ENCODE measurements at regions not wholly inside any gene's neighbourhood (a gene's known extent, or its start where the extent isn't known, plus 50 kb on each side); places are given as distances from the start of the nearest gene placed in this dataset.

- H3K4me1 ChIP-seq (ENCODE audit: insufficient read depth, insufficient read length), result no peaks in the 10 kb centered on the region
- no peak overlapping the region for H3K9ac ChIP-seq (ENCODE audit: insufficient read length, low read depth)
- no peaks in the 10 kb centered on the region for H3K36me3 ChIP-seq (ENCODE audit: insufficient read depth, insufficient read length, low read length)
- H3K4me3 ChIP-seq (ENCODE audit: insufficient read length, low read depth), result no peak overlapping the region
- H3K27me3 ChIP-seq (ENCODE audit: insufficient read depth, insufficient read length), result peaks cover 4% of the 10 kb centered on the region
- no peak for DNase-seq (ENCODE audit: low read depth, low spot score)
- peaks cover 23% of the 10 kb centered on the region for H3K9me3 ChIP-seq (ENCODE audit: insufficient read depth, low read length)
- TF ChIP-seq YY1 (IDR thresholded peaks at IDR 0.05; ENCODE audit: insufficient read depth, insufficient read length), result no peak
- no peak for TF ChIP-seq ZNF274 (IDR thresholded peaks at IDR 0.05; ENCODE audit: low read depth, low read length)
- no peak for TF ChIP-seq SUZ12 (IDR thresholded peaks at IDR 0.05; ENCODE audit: extremely low read depth, insufficient read depth, insufficient read length)
Observed at GRCh38 chr10:78830976-78831375, 237.8 kb upstream of the ZMIZ1 start.

GRCh38 chr10:78831461-78831860, 237.3 kb upstream of the ZMIZ1 start:
- H3K4me3 ChIP-seq (ENCODE audit: insufficient read length, low read depth), result no peak overlapping the region
- DNase-seq (ENCODE audit: low read depth, low spot score), result no peak
- H3K4me1 ChIP-seq (ENCODE audit: insufficient read depth, insufficient read length), result no peaks in the 10 kb centered on the region
- H3K36me3 ChIP-seq (ENCODE audit: insufficient read depth, insufficient read length, low read length), result no peaks in the 10 kb centered on the region
- H3K27me3 ChIP-seq (ENCODE audit: insufficient read depth, insufficient read length), result peaks cover 4% of the 10 kb centered on the region
- no peak for TF ChIP-seq ZNF274 (IDR thresholded peaks at IDR 0.05; ENCODE audit: low read depth, low read length)
- no peak for TF ChIP-seq SUZ12 (IDR thresholded peaks at IDR 0.05; ENCODE audit: extremely low read depth, insufficient read depth, insufficient read length)
- no peak for TF ChIP-seq YY1 (IDR thresholded peaks at IDR 0.05; ENCODE audit: insufficient read depth, insufficient read length)
- peaks cover 23% of the 10 kb centered on the region for H3K9me3 ChIP-seq (ENCODE audit: insufficient read depth, low read length)
- H3K9ac ChIP-seq (ENCODE audit: insufficient read length, low read depth), result no peak overlapping the region

GRCh38 chr10:78832281-78832680, 236.5 kb upstream of the ZMIZ1 start:
- no peak overlapping the region for H3K9ac ChIP-seq (ENCODE audit: insufficient read length, low read depth)
- no peaks in the 10 kb centered on the region for H3K4me1 ChIP-seq (ENCODE audit: insufficient read depth, insufficient read length)
- H3K9me3 ChIP-seq (ENCODE audit: insufficient read depth, low read length), result peaks cover 23% of the 10 kb centered on the region
- DNase-seq (ENCODE audit: low read depth, low spot score), result no peak
- H3K36me3 ChIP-seq (ENCODE audit: insufficient read depth, insufficient read length, low read length), result no peaks in the 10 kb centered on the region
- H3K27me3 ChIP-seq (ENCODE audit: insufficient read depth, insufficient read length), result peaks cover 4% of the 10 kb centered on the region
- TF ChIP-seq YY1 (IDR thresholded peaks at IDR 0.05; ENCODE audit: insufficient read depth, insufficient read length) (no peak), ZNF274 (IDR thresholded peaks at IDR 0.05; ENCODE audit: low read depth, low read length) (no peak), SUZ12 (IDR thresholded peaks at IDR 0.05; ENCODE audit: extremely low read depth, insufficient read depth, insufficient read length) (no peak)
- H3K4me3 ChIP-seq (ENCODE audit: insufficient read length, low read depth), result no peak overlapping the region

GRCh38 chr10:78838141-78838657, 230.6 kb upstream of the ZMIZ1 start:
- Histone ChIP-seq H3K27me3 (ENCODE audit: insufficient read depth, insufficient read length) (peaks cover 4% of the 10 kb centered on the region), H3K4me1 (ENCODE audit: insufficient read depth, insufficient read length) (no peaks in the 10 kb centered on the region), H3K4me3 (ENCODE audit: insufficient read length, low read depth) (no peak overlapping the region), H3K9ac (ENCODE audit: insufficient read length, low read depth) (no peak overlapping the region), H3K36me3 (ENCODE audit: insufficient read depth, insufficient read length, low read length) (no peaks in the 10 kb centered on the region), H3K9me3 (ENCODE audit: insufficient read depth, low read length) (peaks cover 22% of the 10 kb centered on the region)
- no peak for TF ChIP-seq YY1 (IDR thresholded peaks at IDR 0.05; ENCODE audit: insufficient read depth, insufficient read length)
- DNase-seq (ENCODE audit: low read depth, low spot score), result no peak

GRCh38 chr10:78843495-78843894, 225.3 kb upstream of the ZMIZ1 start:
- H3K9me3 ChIP-seq (ENCODE audit: insufficient read depth, low read length), result peaks cover 12% of the 10 kb centered on the region; the same call in 1 of the 2 replicates
- no peaks in the 10 kb centered on the region for H3K4me1 ChIP-seq (ENCODE audit: insufficient read depth, insufficient read length)
- no peak for DNase-seq (ENCODE audit: low read depth, low spot score)
- no peak overlapping the region for H3K9ac ChIP-seq (ENCODE audit: insufficient read length, low read depth)
- H3K27me3 ChIP-seq (ENCODE audit: insufficient read depth, insufficient read length), result no peaks in the 10 kb centered on the region
- H3K4me3 ChIP-seq (ENCODE audit: insufficient read length, low read depth), result no peak overlapping the region
- H3K36me3 ChIP-seq (ENCODE audit: insufficient read depth, insufficient read length, low read length), result no peaks in the 10 kb centered on the region
- no peak for TF ChIP-seq SUZ12 (IDR thresholded peaks at IDR 0.05; ENCODE audit: extremely low read depth, insufficient read depth, insufficient read length)
- TF ChIP-seq ZNF274 (IDR thresholded peaks at IDR 0.05; ENCODE audit: low read depth, low read length), result no peak
- TF ChIP-seq YY1 (IDR thresholded peaks at IDR 0.05; ENCODE audit: insufficient read depth, insufficient read length), result no peak

GRCh38 chr10:78844960-78845607, 223.7 kb upstream of the ZMIZ1 start:
- H3K9me3 ChIP-seq (ENCODE audit: insufficient read depth, low read length), result peaks cover 12% of the 10 kb centered on the region; the same call in 1 of the 2 replicates
- H3K4me1 ChIP-seq (ENCODE audit: insufficient read depth, insufficient read length), result no peaks in the 10 kb centered on the region
- no peaks in the 10 kb centered on the region for H3K36me3 ChIP-seq (ENCODE audit: insufficient read depth, insufficient read length, low read length)
- H3K27me3 ChIP-seq (ENCODE audit: insufficient read depth, insufficient read length), result no peaks in the 10 kb centered on the region
- no peak for DNase-seq (ENCODE audit: low read depth, low spot score)
- TF ChIP-seq YY1 (IDR thresholded peaks at IDR 0.05; ENCODE audit: insufficient read depth, insufficient read length) (no peak), ZNF274 (IDR thresholded peaks at IDR 0.05; ENCODE audit: low read depth, low read length) (no peak), SUZ12 (IDR thresholded peaks at IDR 0.05; ENCODE audit: extremely low read depth, insufficient read depth, insufficient read length) (no peak)
- H3K4me3 ChIP-seq (ENCODE audit: insufficient read length, low read depth), result no peak overlapping the region
- no peak overlapping the region for H3K9ac ChIP-seq (ENCODE audit: insufficient read length, low read depth)

GRCh38 chr10:78846071-78846470, 222.7 kb upstream of the ZMIZ1 start:
- Histone ChIP-seq H3K9me3 (ENCODE audit: insufficient read depth, low read length) (peaks cover 9% of the 10 kb centered on the region; the same call in 1 of the 2 replicates), H3K4me1 (ENCODE audit: insufficient read depth, insufficient read length) (no peaks in the 10 kb centered on the region), H3K36me3 (ENCODE audit: insufficient read depth, insufficient read length, low read length) (no peaks in the 10 kb centered on the region), H3K9ac (ENCODE audit: insufficient read length, low read depth) (no peak overlapping the region), H3K4me3 (ENCODE audit: insufficient read length, low read depth) (no peak overlapping the region), H3K27me3 (ENCODE audit: insufficient read depth, insufficient read length) (no peaks in the 10 kb centered on the region)
- no peak for TF ChIP-seq YY1 (IDR thresholded peaks at IDR 0.05; ENCODE audit: insufficient read depth, insufficient read length)
- TF ChIP-seq ZNF274 (IDR thresholded peaks at IDR 0.05; ENCODE audit: low read depth, low read length), result no peak
- no peak for TF ChIP-seq SUZ12 (IDR thresholded peaks at IDR 0.05; ENCODE audit: extremely low read depth, insufficient read depth, insufficient read length)
- DNase-seq (ENCODE audit: low read depth, low spot score), result no peak
